ENCODE measurements at regions not wholly inside any gene's neighbourhood (a gene's known extent, or its start where the extent isn't known, plus 50 kb on each side); places are given as distances from the start of the nearest gene placed in this dataset.

GRCh38 chr5:165881259-165881658 is 2375.8 kb downstream of the MAT2B start:
- no peak for TF ChIP-seq CTCF (IDR thresholded peaks at IDR 0.05)
- TF ChIP-seq EZH2 (IDR thresholded peaks at IDR 0.05; ENCODE audit: borderline replicate concordance, insufficient read depth, low read depth, low read length, poor library complexity, severe bottlenecking), result no peak
